CD14-positive monocyte (primary cell): ENCODE measurements at regions not wholly inside any gene's neighbourhood (a gene's known extent, or its start where the extent isn't known, plus 50 kb on each side); places are given as distances from the start of the nearest gene placed in this dataset.

Source experiments
- DNase-seq, 3 donors: peaks; one replicate each; pipeline ENCODE4 v3.0.0-alpha.2; 2011 to 2022
- H2AFZ ChIP-seq: 2 replicates; pipeline ENCODE4 v1.6.0; 2012; ENCODE audit warnings: mild to moderate bottlenecking, low read depth, low read length, inconsistent platforms; ENCODE audit not compliant: insufficient read depth, poor library complexity, severe bottlenecking
- H3K27ac ChIP-seq, 2 donors: 1 replicate in 1 of 2; 2 replicates in 1 of 2; pipeline ENCODE4 v1.5.1; 2012 to 2013; ENCODE audit warnings: low read length in 2 of 2, control low read depth in 1 of 2, inconsistent platforms in 1 of 2, low read depth in 1 of 2, mild to moderate bottlenecking in 1 of 2
- H3K27me3 ChIP-seq, 2 donors: one replicate each; pipeline versions ENCODE4 v1.6.0 to v1.6.1; 2011 to 2013; ENCODE audit warnings: low read length in 2 of 2; ENCODE audit not compliant: control insufficient read depth in 2 of 2, insufficient read depth in 2 of 2
- H3K36me3 ChIP-seq, 2 donors: replicated peaks in 1 of 2; 1 replicate in 1 of 2; 2 replicates in 1 of 2; pipeline versions ENCODE4 v1.5.1 to v1.6.1; 2012 to 2013; ENCODE audit warnings: low read length in 2 of 2, control low read depth in 1 of 2, inconsistent platforms in 1 of 2, mild to moderate bottlenecking in 1 of 2; ENCODE audit not compliant: insufficient read depth in 2 of 2, control insufficient read depth in 1 of 2
- H3K4me1 ChIP-seq, 2 donors: 1 replicate in 1 of 2; 2 replicates in 1 of 2; pipeline versions ENCODE4 v1.5.1 to v1.6.1; 2012 to 2013; ENCODE audit warnings: low read length in 2 of 2, control low read depth in 1 of 2, inconsistent platforms in 1 of 2, mild to moderate bottlenecking in 1 of 2, moderate library complexity in 1 of 2; ENCODE audit not compliant: insufficient read depth in 2 of 2, control insufficient read depth in 1 of 2
- H3K4me2 ChIP-seq: replicated peaks from 2 replicates; pipeline ENCODE3; 2012; ENCODE audit warnings: low read length, moderate library complexity, mild to moderate bottlenecking; ENCODE audit not compliant: poor library complexity, severe bottlenecking; ENCODE audit errors: extremely low read depth
- H3K4me3 ChIP-seq, 3 experiments: fragments of 200-600 bp in 1 of 3; sonication (generic) in 1 of 3; replicated peaks in 1 of 3; 1 replicate in 2 of 3; 2 replicates in 1 of 3; pipeline ENCODE4 v1.5.1; 2011 to 2013; ENCODE audit warnings: low read length in 3 of 3, mild to moderate bottlenecking in 3 of 3, control low read depth in 2 of 3, low read depth in 2 of 3, inconsistent platforms in 1 of 3, moderate library complexity in 1 of 3
- H3K79me2 ChIP-seq: 2 replicates; pipeline ENCODE4 v1.6.0; 2012; ENCODE audit warnings: mild to moderate bottlenecking, control low read depth, inconsistent platforms, low read length, moderate library complexity; ENCODE audit not compliant: insufficient read depth
- H3K9ac ChIP-seq: 2 replicates; pipeline ENCODE4 v1.6.0; 2017; ENCODE audit warnings: low read length, mild to moderate bottlenecking; ENCODE audit not compliant: insufficient read depth, poor library complexity, severe bottlenecking
- H3K9me3 ChIP-seq, 2 donors: replicated peaks in 1 of 2; 1 replicate in 1 of 2; 2 replicates in 1 of 2; pipeline versions ENCODE4 v1.5.1 to v1.6.1; 2012 to 2013; ENCODE audit warnings: low read length in 2 of 2, control low read depth in 1 of 2; ENCODE audit not compliant: control insufficient read depth in 1 of 2, insufficient read depth in 1 of 2
- H4K20me1 ChIP-seq: 2 replicates; pipeline ENCODE4 v1.6.0; 2012; ENCODE audit warnings: mild to moderate bottlenecking, low read length, control low read depth, moderate library complexity; ENCODE audit not compliant: insufficient read depth
- H3K27ac Mint-ChIP-seq, 7 donors: one replicate each; pipeline ENCODE4 v1.8.0; 2020; ENCODE audit warnings: mild to moderate bottlenecking in 7 of 7, mixed read lengths in 7 of 7, moderate library complexity in 6 of 7, inconsistent platforms in 2 of 7
- H3K27me3 Mint-ChIP-seq, 3 donors: one replicate each; pipeline ENCODE4 v1.8.0; 2021 to 2022; ENCODE audit warnings: low read depth in 3 of 3, mild to moderate bottlenecking in 3 of 3, mixed read lengths in 3 of 3, moderate library complexity in 3 of 3, inconsistent platforms in 1 of 3
- H3K36me3 Mint-ChIP-seq, 2 donors: one replicate each; pipeline ENCODE4 v1.8.0; 2020; ENCODE audit warnings: mixed read lengths in 2 of 2, inconsistent platforms in 1 of 2, mild to moderate bottlenecking in 1 of 2
- H3K4me1 Mint-ChIP-seq: one replicate; pipeline ENCODE4 v1.8.0; 2020; ENCODE audit warnings: mild to moderate bottlenecking, mixed read lengths
- H3K4me3 Mint-ChIP-seq, 2 donors: one replicate each; pipeline ENCODE4 v1.8.0; 2020; ENCODE audit warnings: mild to moderate bottlenecking in 2 of 2, mixed read lengths in 2 of 2, moderate library complexity in 1 of 2
- H3K9me3 Mint-ChIP-seq, 7 donors: one replicate each; pipeline ENCODE4 v1.8.0; 2020 to 2022; ENCODE audit warnings: mixed read lengths in 7 of 7, mild to moderate bottlenecking in 6 of 7, moderate library complexity in 6 of 7, inconsistent platforms in 2 of 7
- WGBS: methylation state at CpG from one replicate; pipeline ENCODE4 v1.1.5; 2013; ENCODE audit warnings: missing lambda C conversion rate; ENCODE audit not compliant: insufficient coverage; 5-methylcytosine and 5-hydroxymethylcytosine counted together
- intact Hi-C, 2 donors: fragments of 100-400 bp; cut with micrococcal nuclease; formaldehyde crosslinking; loops; one replicate each; pipeline versions ENCODE4 v1.15.0 to v1.15.1; 2023
- TF ChIP-seq, protein P1 (sequence below): fragments of 200-600 bp; IDR thresholded peaks from one replicate; pipeline ENCODE4 v1.8.0; 2022; ENCODE audit warnings: antibody characterized with exemption, mild to moderate bottlenecking

DNA sequence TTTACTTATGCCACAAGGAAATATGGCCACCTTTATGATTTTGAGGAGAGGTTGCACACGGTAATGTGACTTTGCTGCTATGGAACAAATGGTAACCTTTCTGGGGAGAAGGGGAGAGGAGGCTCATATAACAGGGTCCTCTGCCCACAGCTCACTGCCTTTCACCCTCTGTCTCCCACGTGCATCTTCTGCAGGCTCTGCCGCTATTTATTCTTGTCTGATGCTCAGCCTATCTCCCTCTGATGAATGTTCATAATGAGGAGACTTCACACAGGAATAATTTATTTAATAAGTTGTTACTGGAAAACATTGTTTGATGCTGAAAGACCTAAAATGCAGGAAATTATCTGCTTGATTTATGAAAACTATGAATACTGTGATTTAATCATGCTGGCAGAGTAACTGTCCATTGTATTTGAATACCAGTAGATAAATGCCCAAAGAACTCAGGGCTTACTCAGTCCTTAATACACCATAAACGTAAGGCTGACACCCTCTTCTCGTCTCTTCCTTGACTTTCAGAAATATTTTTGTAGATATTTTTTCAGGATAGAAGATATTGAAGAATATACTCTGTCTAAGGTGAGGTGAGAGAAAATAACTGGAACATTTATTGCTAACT, 721.1 kb downstream of the QKI start:
- no peaks in the 10 kb centered on the region for H4K20me1 ChIP-seq
- no peak overlapping the region for H3K9ac ChIP-seq
- no peaks in the 10 kb centered on the region for H3K4me1 Mint-ChIP-seq
- no peak for DNase-seq
- no peak overlapping the region for H3K4me3 ChIP-seq
- H3K9me3 Mint-ChIP-seq = peaks cover 0 to 8% (median 0%) of the 10 kb centered on the region in 7 donors
- no peaks in the 10 kb centered on the region for H3K36me3 ChIP-seq
- H3K27ac Mint-ChIP-seq = no peak overlapping the region
- H2AFZ ChIP-seq = no peak overlapping the region
- no peak overlapping the region for H3K4me3 Mint-ChIP-seq
- TF ChIP-seq, protein P1, sequence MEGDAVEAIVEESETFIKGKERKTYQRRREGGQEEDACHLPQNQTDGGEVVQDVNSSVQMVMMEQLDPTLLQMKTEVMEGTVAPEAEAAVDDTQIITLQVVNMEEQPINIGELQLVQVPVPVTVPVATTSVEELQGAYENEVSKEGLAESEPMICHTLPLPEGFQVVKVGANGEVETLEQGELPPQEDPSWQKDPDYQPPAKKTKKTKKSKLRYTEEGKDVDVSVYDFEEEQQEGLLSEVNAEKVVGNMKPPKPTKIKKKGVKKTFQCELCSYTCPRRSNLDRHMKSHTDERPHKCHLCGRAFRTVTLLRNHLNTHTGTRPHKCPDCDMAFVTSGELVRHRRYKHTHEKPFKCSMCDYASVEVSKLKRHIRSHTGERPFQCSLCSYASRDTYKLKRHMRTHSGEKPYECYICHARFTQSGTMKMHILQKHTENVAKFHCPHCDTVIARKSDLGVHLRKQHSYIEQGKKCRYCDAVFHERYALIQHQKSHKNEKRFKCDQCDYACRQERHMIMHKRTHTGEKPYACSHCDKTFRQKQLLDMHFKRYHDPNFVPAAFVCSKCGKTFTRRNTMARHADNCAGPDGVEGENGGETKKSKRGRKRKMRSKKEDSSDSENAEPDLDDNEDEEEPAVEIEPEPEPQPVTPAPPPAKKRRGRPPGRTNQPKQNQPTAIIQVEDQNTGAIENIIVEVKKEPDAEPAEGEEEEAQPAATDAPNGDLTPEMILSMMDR = no peak
- intact Hi-C loops = no loop called here
- no CpG with 5 or more reads among the region's 5 CpGs for WGBS
- H3K27me3 Mint-ChIP-seq = no peaks in the 10 kb centered on the region
- no peak overlapping the region for H3K4me2 ChIP-seq
- no peaks in the 10 kb centered on the region for H3K36me3 Mint-ChIP-seq
- H3K79me2 ChIP-seq = no peaks in the 10 kb centered on the region
- no peak overlapping the region for H3K27ac ChIP-seq
- peaks cover 0 to 3% of the 10 kb centered on the region in 2 donors for H3K9me3 ChIP-seq
- H3K4me1 ChIP-seq = no peaks in the 10 kb centered on the region
- no peaks in the 10 kb centered on the region for H3K27me3 ChIP-seq

- Histone ChIP-seq H3K27me3 (no peaks in the 10 kb centered on the region), H3K9ac (no peak overlapping the region), H3K4me2 (no peak overlapping the region), H3K36me3 (no peaks in the 10 kb centered on the region), H4K20me1 (no peaks in the 10 kb centered on the region), H3K27ac (no peak overlapping the region), H2AFZ (no peak overlapping the region), H3K4me3 (no peak overlapping the region), H3K4me1 (no peaks in the 10 kb centered on the region), H3K79me2 (no peaks in the 10 kb centered on the region), H3K9me3 (peaks cover 0 to 3% of the 10 kb centered on the region in 2 donors)
- Mint-ChIP-seq H3K36me3 (no peaks in the 10 kb centered on the region), H3K4me3 (no peak overlapping the region), H3K9me3 (peaks cover 0 to 4% (median 2%) of the 10 kb centered on the region in 7 donors), H3K27ac (no peak overlapping the region), H3K27me3 (peaks cover 0 to 2% (median 1%) of the 10 kb centered on the region in 3 donors), H3K4me1 (no peaks in the 10 kb centered on the region)
- 83% methylated on average over 2 of the region's 2 CpGs for WGBS
- no peak for DNase-seq
- TF ChIP-seq, protein P1 = no peak
- intact Hi-C loops = no loop called here
Observed at GRCh38 chr6:164133095-164133494, 718.6 kb downstream of the QKI start.
